B cell (primary cell): ENCODE measurements at regions not wholly inside any gene's neighbourhood (a gene's known extent, or its start where the extent isn't known, plus 50 kb on each side); places are given as distances from the start of the nearest gene placed in this dataset.

Experiments
- CTCF ChIP-seq: fragments of 200-600 bp; IDR thresholded peaks from one replicate; pipeline ENCODE4 v1.8.0; 2022; ENCODE audit warnings: antibody characterized with exemption, mild to moderate bottlenecking
- EZH2 ChIP-seq: IDR thresholded peaks from 2 replicates; pipeline ENCODE4 v1.6.1; 2012; ENCODE audit warnings: borderline replicate concordance, low read depth, mild to moderate bottlenecking, moderate library complexity, low read length; ENCODE audit not compliant: insufficient read depth, poor library complexity, severe bottlenecking

GRCh38 chr6:138597336-138597735, 98.0 kb upstream of the NHSL1 start:
- TF ChIP-seq CTCF (no peak), EZH2 (no peak)
